H9 (cell line): ENCODE measurements at regions not wholly inside any gene's neighbourhood (a gene's known extent, or its start where the extent isn't known, plus 50 kb on each side); places are given as distances from the start of the nearest gene placed in this dataset.

Experiments
- DNase-seq: peaks from one replicate; pipeline ENCODE4 v3.0.0-alpha.2; 2017
- H2AFZ ChIP-seq: one replicate; pipeline ENCODE4 v1.6.1; 2013; ENCODE audit warnings: mild to moderate bottlenecking, low read length, control low read depth, moderate library complexity
- H2AK5ac ChIP-seq: 2 replicates; pipeline ENCODE4 v1.6.1; 2013; ENCODE audit warnings: low read length, control low read depth, mixed read lengths; ENCODE audit not compliant: insufficient read length
- H2BK120ac ChIP-seq: one replicate; pipeline ENCODE4 v1.6.1; 2013; ENCODE audit warnings: low read depth, mild to moderate bottlenecking, low read length, control low read depth, inconsistent platforms; ENCODE audit not compliant: poor library complexity, severe bottlenecking
- H2BK12ac ChIP-seq: 2 replicates; pipeline ENCODE4 v1.6.1; 2013; ENCODE audit warnings: low read length, control low read depth, mixed read lengths, low read depth; ENCODE audit not compliant: insufficient read length
- H2BK15ac ChIP-seq: 2 replicates; pipeline ENCODE4 v1.6.1; 2013; ENCODE audit warnings: low read depth, low read length, control low read depth
- H2BK20ac ChIP-seq: one replicate; pipeline ENCODE4 v1.6.1; 2013; ENCODE audit warnings: low read depth, mild to moderate bottlenecking, low read length, control low read depth, inconsistent platforms; ENCODE audit not compliant: poor library complexity, severe bottlenecking
- H2BK5ac ChIP-seq: 2 replicates; pipeline ENCODE4 v1.6.1; 2013; ENCODE audit warnings: low read length, control low read depth, mixed read lengths; ENCODE audit not compliant: insufficient read length
- H3K14ac ChIP-seq: 2 replicates; pipeline ENCODE4 v1.6.1; 2013; ENCODE audit warnings: low read length, control low read depth; ENCODE audit not compliant: insufficient read depth
- H3K18ac ChIP-seq: 2 replicates; pipeline ENCODE4 v1.6.1; 2013; ENCODE audit warnings: low read depth, mild to moderate bottlenecking, mixed read lengths, low read length, control low read depth; ENCODE audit not compliant: insufficient read length
- H3K23ac ChIP-seq: 2 replicates; pipeline ENCODE4 v1.6.1; 2013; ENCODE audit warnings: low read length, control low read depth, mixed read lengths, low read depth; ENCODE audit not compliant: insufficient read length
- H3K23me2 ChIP-seq: 2 replicates; pipeline ENCODE4 v1.6.1; 2013; ENCODE audit warnings: low read depth, mild to moderate bottlenecking, mixed read lengths, low read length, control low read depth; ENCODE audit not compliant: insufficient read length, poor library complexity, severe bottlenecking
- H3K27ac ChIP-seq: 2 replicates; pipeline ENCODE4 v1.5.1; 2013; ENCODE audit warnings: low read length, control low read depth, mixed read lengths, low read depth; ENCODE audit not compliant: insufficient read length
- H3K27me3 ChIP-seq: 2 replicates; pipeline ENCODE4 v1.6.1; 2013; ENCODE audit warnings: low read length, control low read depth, inconsistent platforms; ENCODE audit not compliant: insufficient read depth
- H3K4ac ChIP-seq: 2 replicates; pipeline ENCODE4 v1.6.1; 2013; ENCODE audit warnings: low read depth, mild to moderate bottlenecking, control low read depth, inconsistent platforms, low read length, moderate library complexity
- H3K4me1 ChIP-seq: 2 replicates; pipeline ENCODE4 v1.6.1; 2013; ENCODE audit warnings: low read length, control low read depth, inconsistent platforms; ENCODE audit not compliant: insufficient read depth
- H3K4me2 ChIP-seq: 2 replicates; pipeline ENCODE4 v1.6.1; 2013; ENCODE audit warnings: low read length, control low read depth, mixed read lengths; ENCODE audit not compliant: insufficient read length, insufficient read depth
- H3K56ac ChIP-seq: 2 replicates; pipeline ENCODE4 v1.6.1; 2013; ENCODE audit warnings: low read depth, mild to moderate bottlenecking, mixed read lengths, low read length, control low read depth; ENCODE audit not compliant: insufficient read length
- H3K79me1 ChIP-seq: 2 replicates; pipeline ENCODE4 v1.6.1; 2013; ENCODE audit warnings: low read depth, mild to moderate bottlenecking, moderate library complexity, low read length, control low read depth, inconsistent platforms; ENCODE audit not compliant: insufficient read depth, poor library complexity, severe bottlenecking
- H3K79me2 ChIP-seq: 2 replicates; pipeline ENCODE4 v1.6.1; 2013; ENCODE audit warnings: low read length, control low read depth, inconsistent platforms; ENCODE audit not compliant: insufficient read depth
- H3K9ac ChIP-seq: 2 replicates; pipeline ENCODE4 v1.6.1; 2013; ENCODE audit warnings: low read length, control low read depth, mixed read lengths; ENCODE audit not compliant: insufficient read length; ENCODE audit errors: extremely low read depth
- H3K9me3 ChIP-seq: one replicate; pipeline ENCODE4 v1.6.1; 2013; ENCODE audit warnings: low read depth, low read length, inconsistent platforms; ENCODE audit not compliant: control insufficient read depth
- H3T11ph ChIP-seq: one replicate; pipeline ENCODE4 v1.6.1; 2013; ENCODE audit warnings: mild to moderate bottlenecking, low read length, control low read depth, inconsistent platforms
- H4K20me1 ChIP-seq: one replicate; pipeline ENCODE4 v1.6.1; 2013; ENCODE audit not compliant: control insufficient read depth, insufficient read length, insufficient read depth
- H4K5ac ChIP-seq: 2 replicates; pipeline ENCODE4 v1.6.1; 2013; ENCODE audit warnings: low read depth, mild to moderate bottlenecking, mixed read lengths, low read length, control low read depth; ENCODE audit not compliant: insufficient read length
- H4K8ac ChIP-seq: replicated peaks from 2 replicates; pipeline ENCODE4 v1.6.1; 2013; ENCODE audit warnings: low read length, control low read depth, mixed read lengths, low read depth; ENCODE audit not compliant: insufficient read length
- H4K91ac ChIP-seq: 2 replicates; pipeline ENCODE4 v1.6.1; 2013; ENCODE audit warnings: low read depth, mild to moderate bottlenecking, moderate library complexity, mixed read lengths, low read length, control low read depth; ENCODE audit not compliant: insufficient read length
- H3K27ac Mint-ChIP-seq, 3 experiments: 2 replicates in 2 of 3; 3 replicates in 1 of 3; pipeline ENCODE4 v1.8.0; 2020 to 2021; ENCODE audit warnings: mixed read lengths in 3 of 3, mild to moderate bottlenecking in 1 of 3, moderate library complexity in 1 of 3
- H3K27me3 Mint-ChIP-seq: 2 replicates; pipeline ENCODE4 v1.8.0; 2021; ENCODE audit warnings: low read depth, mild to moderate bottlenecking, moderate library complexity, mixed read lengths
- H3K36me3 Mint-ChIP-seq, 3 experiments: 2 replicates in 2 of 3; 3 replicates in 1 of 3; pipeline ENCODE4 v1.8.0; 2020 to 2021; ENCODE audit warnings: low read depth in 3 of 3, mixed read lengths in 3 of 3; ENCODE audit not compliant: insufficient read depth in 1 of 3
- H3K4me1 Mint-ChIP-seq, 2 experiments: 2 replicates each; pipeline ENCODE4 v1.8.0; 2020; ENCODE audit warnings: mixed read lengths in 2 of 2
- H3K4me3 Mint-ChIP-seq, 2 experiments: 2 replicates in 1 of 2; 3 replicates in 1 of 2; pipeline ENCODE4 v1.8.0; 2020 to 2021; ENCODE audit warnings: mild to moderate bottlenecking in 2 of 2, mixed read lengths in 2 of 2, moderate library complexity in 1 of 2
- H3K9me3 Mint-ChIP-seq, 2 experiments: 2 replicates in 1 of 2; 3 replicates in 1 of 2; pipeline ENCODE4 v1.8.0; 2020; ENCODE audit warnings: mild to moderate bottlenecking in 2 of 2, mixed read lengths in 2 of 2, moderate library complexity in 1 of 2
- CTCF ChIP-seq: fragments of 200-600 bp; sonication (generic); conservative IDR thresholded peaks from 3 replicates; pipeline ENCODE4 v1.8.0; 2021; ENCODE audit warnings: antibody characterized with exemption, mild to moderate bottlenecking
- WGBS: extraction: QIAGEN DNeasy Blood & Tissue Kit; methylation state at CpG from one replicate; pipeline ENCODE4 v1.1.7; 2013; ENCODE audit warnings: missing lambda C conversion rate, low lambda C conversion rate, mixed read lengths; ENCODE audit not compliant: insufficient read length; ENCODE audit errors: extremely low coverage; 5-methylcytosine and 5-hydroxymethylcytosine counted together

- Histone ChIP-seq H3K14ac (no peak overlapping the region), H3K23me2 (no peaks in the 10 kb centered on the region), H2AFZ (no peak overlapping the region), H2BK120ac (no peak overlapping the region), H4K20me1 (no peaks in the 10 kb centered on the region), H3K56ac (no peak overlapping the region), H3K4me1 (no peaks in the 10 kb centered on the region), H3K4ac (no peak overlapping the region), H2BK5ac (no peak overlapping the region), H3K18ac (no peak overlapping the region), H4K8ac (no peak overlapping the region), H3K79me2 (no peaks in the 10 kb centered on the region), H4K5ac (no peak overlapping the region), H3T11ph (no peak overlapping the region), H2AK5ac (no peak overlapping the region), H3K79me1 (no peaks in the 10 kb centered on the region), H2BK12ac (no peak overlapping the region), H3K4me2 (no peak overlapping the region), H3K27me3 (no peaks in the 10 kb centered on the region), H2BK15ac (no peak overlapping the region), H3K9ac (no peak overlapping the region), H4K91ac (no peak overlapping the region), H3K27ac (no peak overlapping the region), H3K23ac (no peak overlapping the region), H3K9me3 (no peaks in the 10 kb centered on the region), H2BK20ac (no peak overlapping the region)
- Mint-ChIP-seq H3K27me3 (peaks cover 4% of the 10 kb centered on the region; the same call in 1 of the 2 replicates), H3K9me3 (no peaks in the 10 kb centered on the region), H3K27ac (no peak overlapping the region), H3K4me1 (peaks cover 9 to 11% of the 10 kb centered on the region in 2 experiments; a peak in 3 of 4 replicates), H3K4me3 (no peak overlapping the region), H3K36me3 (no peaks in the 10 kb centered on the region; a peak in 1 of 7 replicates)
- DNase-seq: no peak
- TF ChIP-seq CTCF: no peak
- WGBS: no CpG with 5 or more reads among the region's 3 CpGs
These were observed 261.8 kb downstream of the ATP23 start for GRCh38 chr12:58202933-58203718.
